Sciatic nerve (tissue), 2 donors: ENCODE measurements at regions not wholly inside any gene's neighbourhood (a gene's known extent, or its start where the extent isn't known, plus 50 kb on each side); places are given as distances from the start of the nearest gene placed in this dataset.

Experiments
- ATAC-seq: fragments of 200-7000 bp; cut with Tn5 transposase; one replicate; pipeline ENCODE4 v1.9.1; 2020; ENCODE audit warnings: mild to moderate bottlenecking, moderate library complexity
- DNase-seq: peaks from one replicate; pipeline ENCODE4 v3.0.0-alpha.2; 2020; ENCODE audit warnings: low spot score
- intact Hi-C: fragments of 100-400 bp; cut with DNase I; formaldehyde crosslinking; loops from one replicate; pipeline ENCODE4 v1.14.2; 2022
- donor health status: DM: no; HTN: no; CAD: no.
- donor health status: DM: no; HTN: no; CAD: no.

DNA sequence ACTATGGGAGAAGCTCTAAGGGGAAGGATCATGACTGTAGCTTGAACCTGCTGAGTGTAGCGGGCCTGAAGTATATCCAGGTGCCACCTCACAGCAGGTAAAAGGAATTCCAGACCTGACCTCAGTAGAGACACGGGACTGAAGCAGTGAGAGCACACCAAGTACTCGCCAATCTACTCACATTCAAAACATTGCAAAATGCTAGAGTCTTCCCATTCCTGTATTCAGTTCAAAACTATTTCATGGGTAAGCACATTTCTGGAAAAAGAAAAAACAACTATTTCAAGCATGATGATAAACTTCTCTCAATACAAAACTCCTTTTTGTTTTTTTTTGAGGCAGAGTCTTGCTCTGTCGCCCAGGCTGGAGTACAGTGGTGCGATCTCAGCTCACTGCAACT is 121.9 kb upstream of the AUTS2 start:
- DNase-seq (no peak), ATAC-seq (peak; percentile 82)
- intact Hi-C loops: no loop called here

DNA sequence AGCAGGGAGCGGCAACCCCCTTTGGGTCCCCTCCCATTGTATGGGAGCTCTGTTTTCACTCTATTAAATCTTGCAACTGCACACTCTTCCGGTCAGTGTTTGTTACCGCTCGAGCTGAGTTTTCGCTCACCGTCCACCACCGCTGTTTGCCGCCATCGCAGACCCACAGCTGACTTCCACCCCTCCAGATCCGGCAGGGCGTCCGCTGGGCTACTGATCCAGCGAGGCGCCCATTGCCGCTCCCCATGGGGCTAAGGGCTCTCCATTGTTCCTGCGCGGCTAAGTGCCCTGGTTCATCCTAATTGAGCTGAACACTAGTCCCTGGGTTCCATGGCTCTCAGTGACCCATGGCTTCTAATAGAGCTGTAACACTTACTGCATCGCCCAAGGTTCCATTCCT is 115.6 kb upstream of the AUTS2 start:
- ATAC-seq: no peak
- DNase-seq: no peak
- intact Hi-C loops: no loop called here

GRCh38 chr7:69489533-69489932 is 108.7 kb upstream of the AUTS2 start:
- ATAC-seq (no peak), DNase-seq (no peak)
- intact Hi-C loops: no loop called here

DNA sequence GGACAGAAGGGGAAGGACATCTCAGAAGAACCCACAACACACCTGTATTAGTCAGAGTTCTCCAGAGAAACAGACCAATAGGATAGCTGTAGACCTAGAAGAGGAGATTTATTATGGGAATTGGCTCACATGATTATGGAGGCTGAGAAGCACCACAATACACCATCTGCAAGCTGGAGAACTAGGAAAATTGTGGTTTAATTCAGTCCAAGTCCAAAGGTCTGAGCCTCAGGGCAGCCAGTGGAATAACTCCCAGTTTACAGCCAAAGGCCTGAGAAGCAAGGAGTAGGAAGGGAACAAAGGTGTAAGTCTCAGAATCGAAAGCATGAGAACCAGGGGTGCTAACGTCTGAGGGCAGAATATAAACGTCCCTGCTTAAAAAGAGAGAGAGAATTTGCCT is 99.6 kb upstream of the AUTS2 start:
- intact Hi-C loops: no loop called here
- DNase-seq (no peak), ATAC-seq (no peak)

- DNase-seq (no peak), ATAC-seq (no peak)
- intact Hi-C loops: no loop called here
Observed at GRCh38 chr7:69502358-69502757, 95.9 kb upstream of the AUTS2 start.

DNA sequence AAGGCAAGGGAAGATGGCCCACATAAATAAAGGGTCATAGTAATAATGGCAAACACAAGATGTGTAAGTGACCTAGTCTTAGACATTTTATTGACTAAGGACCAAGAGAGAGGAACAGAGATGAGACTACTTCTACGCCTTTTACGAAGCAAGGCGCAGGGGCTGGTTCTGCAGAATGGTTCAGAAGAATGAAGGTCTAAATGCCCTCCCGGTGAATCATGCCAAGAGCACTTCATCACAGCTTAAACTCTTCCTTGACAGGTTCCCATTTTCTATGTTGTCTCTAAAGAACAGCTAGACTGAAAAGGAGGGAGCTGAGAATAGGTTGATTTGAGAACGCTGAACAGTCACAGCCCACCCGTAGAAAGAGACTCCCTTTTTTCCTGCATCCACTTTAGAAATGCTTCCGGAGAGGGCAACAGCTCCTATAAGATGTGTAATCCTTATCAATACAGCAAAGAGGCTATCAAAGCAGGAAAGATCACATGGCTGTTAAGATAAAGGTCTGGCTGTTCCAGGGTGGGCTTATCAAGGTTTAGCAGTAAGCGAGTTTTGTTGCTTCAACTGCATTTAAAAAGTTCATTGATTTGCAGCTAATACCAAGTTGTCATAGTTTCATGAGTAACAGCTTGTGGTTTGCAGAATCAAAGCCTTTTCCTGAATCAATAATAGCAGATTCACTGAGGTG is 93.4 kb upstream of the AUTS2 start:
- DNase-seq: no peak
- intact Hi-C loops: no loop called here
- no peak for ATAC-seq

GRCh38 chr7:69508736-69509135 is 89.5 kb upstream of the AUTS2 start:
- no peak for DNase-seq
- ATAC-seq: no peak
- intact Hi-C loops: no loop called here

- DNase-seq (no peak), ATAC-seq (no peak)
- intact Hi-C loops: no loop called here
Observed at GRCh38 chr7:69510114-69510513, 88.2 kb upstream of the AUTS2 start.

GRCh38 chr7:69515495-69516212 is 82.6 kb upstream of the AUTS2 start:
- intact Hi-C loops: no loop called here
- DNase-seq (no peak), ATAC-seq (no peak)

GRCh38 chr7:69516238-69516820 is 81.9 kb upstream of the AUTS2 start:
- DNase-seq (no peak), ATAC-seq (no peak)
- intact Hi-C loops: no loop called here

GRCh38 chr7:69517985-69518704 is 80.1 kb upstream of the AUTS2 start:
- peak; percentile 64 for ATAC-seq
- DNase-seq: no peak
- intact Hi-C loops: no loop called here

DNA sequence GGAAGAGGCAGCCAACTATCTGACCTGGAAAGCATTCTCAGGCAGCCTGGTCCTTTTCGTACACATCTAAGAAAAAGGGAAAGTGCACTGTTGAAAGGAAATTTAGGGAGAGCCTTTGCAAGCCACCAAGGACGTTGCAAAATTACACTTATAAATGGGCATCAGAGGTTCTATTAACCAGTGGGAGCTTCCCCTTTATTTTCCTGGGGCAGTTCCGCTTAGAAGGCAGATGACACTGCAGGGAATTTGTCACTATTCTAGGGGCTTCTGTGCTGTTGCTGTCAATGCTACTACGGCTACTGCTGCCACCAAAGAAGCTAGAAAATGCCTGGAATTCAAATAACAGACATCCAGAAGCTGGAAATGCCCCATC is 79.6 kb upstream of the AUTS2 start:
- ATAC-seq (no peak), DNase-seq (no peak)
- intact Hi-C loops: no loop called here

DNA sequence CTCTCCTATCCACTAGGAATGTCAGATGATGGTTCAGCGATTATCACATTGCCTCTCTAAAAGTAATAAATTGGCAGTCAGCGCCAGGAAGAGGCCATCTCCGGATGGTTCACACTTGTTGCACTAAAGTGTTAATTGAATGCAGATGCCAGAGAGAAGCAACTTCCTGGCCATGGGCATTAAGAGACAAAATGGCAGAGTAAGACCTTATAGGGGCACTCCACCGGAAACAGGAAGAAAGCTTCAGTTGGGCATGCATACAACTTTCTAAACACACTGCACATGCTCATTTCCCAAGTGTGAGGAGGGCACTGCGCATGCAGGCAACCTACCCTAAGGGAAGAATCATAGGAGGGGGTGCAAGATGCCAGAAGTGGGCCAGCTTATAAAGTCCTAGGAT is 71.7 kb upstream of the AUTS2 start:
- intact Hi-C loops: no loop called here
- ATAC-seq (no peak), DNase-seq (no peak)

DNA sequence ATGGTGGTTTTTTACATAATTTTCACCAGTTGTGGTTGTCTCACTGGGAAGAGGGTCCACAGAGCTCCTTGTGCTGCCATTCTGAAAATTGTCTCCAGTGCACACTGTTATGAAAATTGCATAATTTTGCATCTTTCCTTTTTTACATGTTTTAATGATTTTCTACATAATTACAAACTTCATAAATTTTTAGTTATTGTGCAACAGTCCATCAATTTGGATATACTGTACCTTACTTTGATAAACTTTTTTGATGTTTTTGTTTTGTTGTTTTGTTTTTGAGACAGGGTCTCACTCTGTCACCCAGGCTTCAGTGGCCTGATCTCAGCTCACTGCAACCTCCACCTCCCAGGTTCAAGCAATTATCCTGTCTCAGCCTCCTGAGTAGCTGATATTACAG is 70.6 kb upstream of the AUTS2 start:
- no peak for ATAC-seq
- intact Hi-C loops: no loop called here
- no peak for DNase-seq

- no peak for ATAC-seq
- no peak for DNase-seq
- intact Hi-C loops: no loop called here
Observed at GRCh38 chr7:69531050-69531449, 67.2 kb upstream of the AUTS2 start.

DNA sequence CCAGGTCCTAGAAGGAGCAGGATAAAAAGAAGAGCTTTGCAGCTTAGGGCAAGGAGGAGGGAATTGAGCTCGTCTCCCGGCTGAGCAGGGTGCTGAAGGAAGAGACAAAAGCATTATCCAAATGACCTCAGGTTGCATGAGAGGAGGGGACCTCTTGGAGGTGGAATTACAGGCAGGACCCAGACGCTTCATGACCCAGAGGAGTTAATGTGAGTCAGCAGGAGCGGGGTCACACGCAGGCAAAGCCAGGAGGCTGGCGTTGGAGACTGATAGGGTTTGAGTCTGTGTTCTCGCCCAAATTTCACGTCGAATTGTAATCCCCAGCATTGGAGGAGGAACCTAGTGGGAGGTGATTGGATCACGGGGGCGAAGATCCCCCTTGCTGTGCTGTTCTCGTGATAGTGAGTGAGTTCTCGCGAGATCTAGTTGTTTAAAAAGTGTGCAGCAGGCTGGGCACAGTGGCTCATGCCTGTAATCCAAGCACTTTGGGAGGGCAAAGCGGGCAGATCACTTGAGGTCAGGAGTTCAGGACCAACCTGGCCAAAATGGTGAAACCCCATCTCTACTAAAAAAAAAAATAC is 63.7 kb upstream of the AUTS2 start:
- no peak for ATAC-seq
- intact Hi-C loops: no loop called here
- DNase-seq: no peak

DNA sequence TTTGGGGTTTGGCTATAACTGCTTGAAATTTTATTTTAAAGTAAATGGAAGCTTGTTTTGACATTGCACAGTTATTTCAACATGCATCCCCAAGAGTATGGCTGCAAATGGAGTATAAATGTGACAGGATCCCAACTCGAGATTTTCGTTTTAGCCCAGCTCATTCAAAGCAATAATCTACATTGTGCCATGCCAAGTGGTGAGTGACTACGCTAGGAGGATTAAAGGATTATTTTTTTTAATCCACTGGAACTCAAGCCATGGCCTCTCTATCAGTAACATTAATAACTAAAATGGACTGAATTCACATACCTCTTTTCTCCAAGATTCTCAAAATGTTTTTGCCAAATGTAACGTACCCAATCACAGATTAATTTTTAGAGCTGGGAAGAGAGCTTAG is 60.6 kb upstream of the AUTS2 start:
- DNase-seq (no peak), ATAC-seq (no peak)

DNA sequence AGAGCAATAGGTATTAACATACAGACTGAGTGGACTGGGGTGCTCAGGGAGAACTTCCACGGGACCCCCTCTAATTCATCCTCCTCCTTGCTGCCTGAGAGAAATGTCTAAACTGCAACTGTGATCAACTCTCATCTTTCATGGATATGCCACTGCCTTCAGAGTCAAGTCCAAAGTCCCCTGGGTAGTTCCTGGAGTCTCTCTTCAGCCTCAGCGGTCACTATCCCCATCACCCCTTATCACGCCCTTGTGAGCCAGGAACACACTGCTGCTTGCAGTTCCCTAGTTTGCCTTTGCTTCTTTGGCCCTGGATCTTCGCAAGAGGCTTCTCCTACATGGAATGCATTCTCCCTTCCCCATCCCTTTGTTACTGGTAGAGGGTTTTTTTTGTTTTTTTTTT is 58.7 kb upstream of the AUTS2 start:
- ATAC-seq: no peak
- DNase-seq: no peak

More for the DNA sequence above, 60.6 kb upstream of the AUTS2 start:
- intact Hi-C loops: no loop called here

DNA sequence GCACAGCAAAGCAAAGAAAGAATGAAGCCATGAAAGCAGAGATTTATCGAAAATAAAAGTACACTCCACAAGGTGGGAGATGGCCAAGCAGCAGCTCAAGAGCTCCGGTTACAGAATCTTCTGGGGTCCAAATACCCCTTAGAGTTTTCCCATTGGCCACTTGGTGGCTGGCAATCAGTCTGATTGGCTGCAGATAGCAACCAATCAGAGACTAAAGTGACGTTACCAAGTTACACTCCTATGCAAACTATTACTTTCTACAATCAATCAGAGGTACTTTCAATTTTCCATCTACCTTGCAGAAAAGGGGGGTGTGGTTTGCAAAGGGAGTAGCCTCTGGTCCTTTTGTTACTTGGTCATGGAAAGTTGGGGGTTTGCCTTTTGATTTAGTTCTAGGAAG is 58.0 kb upstream of the AUTS2 start:
- intact Hi-C loops: no loop called here
- DNase-seq (no peak), ATAC-seq (no peak)

More for the DNA sequence above, 58.7 kb upstream of the AUTS2 start:
- intact Hi-C loops: no loop called here
